GM18861 (cell line): ENCODE measurements at regions not wholly inside any gene's neighbourhood (a gene's known extent, or its start where the extent isn't known, plus 50 kb on each side); places are given as distances from the start of the nearest gene placed in this dataset.

Source experiments
- ATAC-seq: cut with Tn5 transposase; IDR thresholded peaks from one replicate; pipeline ENCODE4 v1.9.1; 2021; ENCODE audit not compliant: unreplicated experiment

DNA sequence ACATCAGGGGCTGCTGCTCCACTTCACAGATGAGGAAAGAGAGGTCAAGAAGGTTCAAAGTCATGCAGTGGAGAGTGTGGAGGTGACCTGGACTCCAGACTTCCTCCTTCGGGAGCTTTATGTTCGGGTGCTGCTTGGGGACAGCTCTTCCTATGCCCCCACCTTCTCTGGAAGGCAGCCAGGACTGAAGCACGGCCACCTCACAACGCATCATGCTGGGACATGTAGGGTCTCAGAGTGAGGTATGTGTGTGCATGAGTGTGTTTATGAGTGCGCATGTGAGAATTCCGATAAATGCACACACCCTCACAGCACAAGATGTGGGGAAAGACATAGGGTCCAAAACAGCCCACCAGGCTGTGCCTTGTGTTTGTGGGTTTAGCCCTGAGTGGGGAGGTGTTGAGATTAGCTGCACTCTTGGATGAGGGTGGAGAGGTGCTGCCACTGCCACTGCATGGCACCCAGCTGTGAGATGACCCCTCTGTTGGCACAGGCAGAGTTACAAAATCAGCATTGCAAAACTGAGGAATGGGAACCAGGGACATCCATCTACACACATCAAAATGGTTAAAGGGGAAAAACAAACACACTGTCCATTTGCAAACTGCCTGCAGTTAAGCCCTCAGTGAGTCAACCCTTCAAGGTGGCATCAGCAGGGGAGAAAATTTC lies 367.4 kb downstream of the SEC14L1 start:
- no peak for ATAC-seq

DNA sequence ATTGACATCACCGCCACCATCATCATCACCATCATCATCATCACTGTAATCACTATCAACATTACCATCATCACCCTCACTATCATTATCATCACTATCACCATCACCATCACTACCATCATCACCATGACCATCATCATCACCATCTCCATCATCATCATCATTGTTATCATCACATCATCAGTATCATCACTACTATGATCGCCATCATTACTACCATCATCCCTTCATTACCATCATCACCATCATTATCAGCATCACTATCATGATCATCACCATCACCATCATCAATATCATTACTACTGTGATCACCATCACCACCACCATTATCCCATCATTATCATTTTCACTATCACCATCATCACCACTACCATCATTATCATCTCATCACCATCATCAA lies 368.3 kb downstream of the SEC14L1 start:
- no peak for ATAC-seq

DNA sequence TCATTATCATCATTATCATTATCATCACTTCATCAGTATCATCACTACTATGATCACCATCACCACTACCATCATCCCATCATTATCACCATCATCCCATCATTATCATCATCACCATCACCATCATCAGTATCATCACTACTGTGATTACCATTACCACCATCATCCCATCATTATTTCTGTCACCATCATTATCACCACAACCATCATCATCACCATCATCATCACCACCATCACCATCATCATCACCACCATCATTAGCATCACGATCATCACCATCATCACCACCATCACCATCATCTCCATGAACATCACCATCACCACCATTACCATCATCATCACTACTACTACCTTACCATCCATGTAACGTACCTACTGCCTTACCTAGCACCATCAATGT lies 368.8 kb downstream of the SEC14L1 start:
- no peak for ATAC-seq

DNA sequence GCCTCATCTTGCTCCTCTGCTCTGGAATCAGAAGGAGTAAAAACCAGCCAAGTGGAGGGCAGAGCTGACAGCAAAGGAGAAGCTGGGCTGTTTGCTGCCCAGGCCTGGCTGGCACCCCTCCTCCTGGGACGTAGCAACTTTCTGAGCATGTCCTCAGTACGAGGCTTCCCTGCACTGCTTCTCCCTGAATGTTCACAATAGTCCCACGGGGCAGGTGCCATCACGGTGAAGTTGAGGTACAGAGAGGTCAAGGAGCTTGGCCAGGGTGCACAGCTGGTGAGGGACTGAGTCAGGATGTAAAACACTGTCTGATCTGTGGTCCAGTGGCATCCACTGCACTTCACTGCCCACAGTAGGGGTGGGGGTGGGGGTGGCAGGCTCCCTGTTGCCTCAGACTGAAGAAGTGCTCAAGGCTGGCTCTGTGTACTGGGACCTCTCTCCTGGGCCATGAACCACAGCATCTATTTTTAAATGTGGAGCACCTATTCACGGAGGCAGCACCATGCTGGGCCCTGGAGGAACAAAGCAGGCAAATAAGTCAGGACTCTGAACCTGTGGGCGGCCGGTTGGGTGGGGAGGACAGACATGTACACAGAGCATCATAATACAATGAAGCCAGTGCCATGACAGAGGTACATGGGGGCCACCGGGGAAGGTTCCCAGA lies 369.5 kb downstream of the SEC14L1 start:
- no peak for ATAC-seq

DNA sequence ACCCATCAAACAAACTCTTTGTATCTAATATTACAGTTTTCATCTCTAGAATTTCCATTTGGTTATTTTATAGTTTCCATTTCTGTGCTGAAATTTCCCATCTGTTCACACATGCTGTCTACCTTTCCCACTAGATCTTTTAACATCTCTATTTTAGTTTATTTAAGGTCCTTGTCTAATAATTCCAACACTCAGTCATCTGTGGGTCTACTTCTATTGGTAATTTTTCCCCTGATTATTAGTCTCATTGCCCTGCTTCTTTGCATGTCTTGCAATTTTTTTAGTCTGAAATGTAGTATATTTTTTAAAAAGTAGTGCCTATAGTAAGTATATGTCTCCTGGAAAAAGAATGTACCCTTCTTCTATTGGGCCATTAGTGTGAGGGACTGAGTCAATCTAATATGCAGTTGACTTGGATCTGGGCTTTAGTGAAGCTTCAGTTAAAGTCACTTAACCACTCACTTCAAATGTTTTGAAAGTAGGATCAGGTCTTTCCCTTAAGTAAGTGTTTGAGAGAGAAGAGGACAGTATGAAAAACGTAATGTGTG lies 370.8 kb downstream of the SEC14L1 start:
- no peak for ATAC-seq

DNA sequence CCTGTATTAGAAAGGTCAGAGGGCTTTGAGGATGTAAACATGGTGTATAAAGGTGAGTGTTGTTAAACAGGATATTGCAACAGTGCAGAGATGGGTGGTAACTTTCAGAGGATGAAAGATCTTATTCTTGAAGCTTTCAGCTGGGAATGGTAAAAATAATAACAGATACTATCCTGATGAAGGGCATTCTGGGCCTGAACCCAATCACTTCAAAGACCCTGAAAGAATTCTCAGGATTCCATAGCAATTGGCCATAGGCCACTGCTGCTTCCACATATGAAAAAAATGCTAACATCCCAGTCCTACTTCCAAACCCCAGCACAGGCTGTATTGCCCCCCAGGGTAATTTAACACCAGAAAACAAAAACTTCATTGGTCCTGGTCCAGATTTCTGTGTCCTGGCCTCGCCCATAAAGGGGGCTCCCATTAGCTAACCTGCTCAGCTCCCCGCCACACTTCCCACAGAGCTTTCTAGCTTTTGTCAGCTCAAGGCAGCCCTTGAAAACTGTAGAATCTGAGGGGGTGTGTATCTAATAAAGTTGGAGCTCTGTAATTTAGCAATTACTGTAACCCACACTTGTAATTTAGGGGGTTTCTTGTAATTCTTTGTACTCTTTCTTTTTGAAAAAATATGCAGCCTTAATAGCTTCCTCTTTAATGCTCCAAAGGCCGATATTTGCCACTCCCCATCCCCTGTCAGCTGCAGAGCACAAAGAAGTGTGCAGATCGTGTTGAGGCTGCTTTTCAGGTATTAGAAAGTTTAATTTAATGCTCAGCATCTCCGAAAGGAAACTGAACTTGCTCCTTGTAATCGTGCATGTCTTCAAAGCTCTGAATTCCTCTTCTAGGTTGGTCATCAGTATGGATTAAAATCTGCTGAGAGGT lies 371.5 kb downstream of the SEC14L1 start:
- no peak for ATAC-seq

DNA sequence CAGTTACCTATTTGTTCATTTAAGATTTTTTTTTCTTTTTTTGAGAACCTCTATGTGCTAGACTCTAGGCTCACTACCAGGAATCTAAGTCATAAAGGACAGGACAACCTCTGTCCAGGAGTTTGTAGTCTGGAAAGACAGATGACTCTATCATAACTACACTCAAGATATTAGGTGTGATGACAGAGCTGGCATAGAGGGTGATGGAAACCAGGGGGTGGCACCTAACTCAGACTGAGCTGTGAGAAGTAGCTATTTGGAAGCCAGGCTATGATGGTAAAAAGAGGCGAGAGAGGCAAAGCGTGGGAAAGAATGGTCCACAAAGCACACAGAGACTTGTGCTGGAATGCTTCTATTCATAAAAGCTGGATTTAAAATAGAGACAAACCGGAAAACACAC lies 372.3 kb downstream of the SEC14L1 start:
- ATAC-seq: no peak

DNA sequence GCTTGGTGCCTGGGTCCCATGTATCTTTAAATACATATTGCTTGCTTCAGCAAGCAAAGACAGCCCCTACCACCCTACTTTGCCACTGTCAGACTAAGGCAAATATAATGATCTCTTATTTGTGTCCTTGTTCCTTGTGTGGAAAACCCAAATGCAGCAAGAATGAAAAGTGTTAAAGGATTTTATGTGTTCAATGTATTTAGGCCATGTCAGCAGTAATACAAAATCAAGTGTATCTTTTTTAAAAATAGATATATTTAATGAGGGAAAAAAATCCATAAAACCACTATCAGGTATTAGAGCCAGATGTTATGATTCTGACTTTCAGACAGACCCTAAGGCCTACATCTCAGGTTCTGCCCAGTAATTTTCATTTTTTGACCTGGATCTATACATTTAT lies 374.5 kb downstream of the SEC14L1 start:
- no peak for ATAC-seq

DNA sequence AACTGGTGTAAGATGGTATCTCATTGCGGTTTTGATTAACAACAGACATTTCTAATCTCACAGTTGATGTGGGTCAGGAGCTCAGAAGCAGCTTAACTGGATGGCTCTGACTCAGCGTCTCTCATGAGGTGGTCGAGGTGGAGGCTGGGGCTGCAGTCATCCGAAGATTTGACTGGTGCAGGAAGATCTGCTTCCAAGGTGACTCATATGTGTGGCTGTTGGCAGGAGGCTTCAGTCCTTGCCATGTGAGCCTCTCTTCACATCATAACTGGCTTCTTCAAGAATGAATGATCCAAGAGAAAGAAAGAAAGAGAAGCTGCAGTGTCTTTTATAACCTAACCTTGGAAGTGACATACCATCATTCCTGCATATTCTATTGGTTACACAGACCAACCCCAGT lies 376.1 kb downstream of the SEC14L1 start:
- ATAC-seq: no peak

DNA sequence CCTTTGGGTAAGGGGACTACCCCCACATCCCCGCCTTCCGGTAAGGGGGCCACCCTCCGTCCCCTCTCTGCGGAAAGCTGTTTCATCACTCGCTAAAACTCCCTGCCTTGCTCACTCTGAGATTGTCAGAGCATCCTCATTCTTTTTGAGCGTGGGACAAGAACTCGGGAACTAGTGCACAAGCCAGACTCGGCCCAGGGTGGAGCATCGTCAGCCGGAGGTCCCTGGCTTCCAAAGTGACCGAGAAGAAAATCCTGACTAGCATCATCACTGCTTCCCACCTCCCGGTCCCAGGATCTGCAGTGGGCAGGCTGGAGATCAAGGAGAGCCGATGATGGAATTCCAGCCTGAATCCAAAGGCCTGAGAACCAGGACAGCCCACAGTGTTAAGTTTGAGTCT lies 380.3 kb downstream of the SEC14L1 start:
- no peak for ATAC-seq

DNA sequence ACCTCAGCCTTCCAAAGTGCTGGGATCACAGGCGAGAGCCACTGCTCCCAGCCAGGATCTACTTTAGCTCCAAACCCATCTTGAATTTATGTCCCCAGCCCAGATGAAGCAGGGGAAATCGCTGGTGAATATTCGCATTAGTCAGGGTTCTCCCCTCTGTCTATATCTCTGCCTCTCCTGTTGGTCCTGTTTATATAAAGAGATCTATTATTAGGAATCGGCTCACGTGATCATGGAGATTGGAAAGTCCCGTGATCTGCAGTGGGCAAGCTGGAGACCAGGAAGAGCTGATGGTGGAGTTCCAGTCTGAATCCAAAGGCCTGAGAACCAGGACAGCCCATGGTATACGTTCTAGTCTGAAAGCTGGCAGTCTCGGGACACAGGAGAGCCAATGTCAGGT lies 382.8 kb downstream of the SEC14L1 start:
- ATAC-seq: no peak

DNA sequence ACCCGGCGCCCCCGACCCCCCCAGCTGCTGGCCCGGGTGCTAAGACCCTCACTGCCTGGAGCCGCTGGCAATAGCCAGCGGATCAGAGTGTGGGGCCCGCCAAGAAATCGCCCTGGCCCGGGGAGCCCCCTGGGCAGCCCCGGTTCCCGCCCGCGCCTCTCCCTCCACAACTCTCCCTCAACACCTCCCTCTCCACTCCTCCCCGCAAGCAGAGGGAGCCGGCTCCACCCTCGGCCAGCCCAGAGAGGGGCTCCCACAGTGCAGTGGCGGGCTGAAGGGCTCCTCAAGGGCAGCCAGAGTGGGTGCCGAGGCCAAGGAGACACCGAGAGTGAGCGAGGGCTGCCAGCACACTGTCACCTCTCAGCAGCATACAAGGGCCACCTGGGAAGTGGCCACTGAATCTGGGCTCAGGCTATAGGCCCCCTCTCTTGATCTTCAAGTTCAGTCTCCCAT lies 385.5 kb downstream of the SEC14L1 start:
- no peak for ATAC-seq

DNA sequence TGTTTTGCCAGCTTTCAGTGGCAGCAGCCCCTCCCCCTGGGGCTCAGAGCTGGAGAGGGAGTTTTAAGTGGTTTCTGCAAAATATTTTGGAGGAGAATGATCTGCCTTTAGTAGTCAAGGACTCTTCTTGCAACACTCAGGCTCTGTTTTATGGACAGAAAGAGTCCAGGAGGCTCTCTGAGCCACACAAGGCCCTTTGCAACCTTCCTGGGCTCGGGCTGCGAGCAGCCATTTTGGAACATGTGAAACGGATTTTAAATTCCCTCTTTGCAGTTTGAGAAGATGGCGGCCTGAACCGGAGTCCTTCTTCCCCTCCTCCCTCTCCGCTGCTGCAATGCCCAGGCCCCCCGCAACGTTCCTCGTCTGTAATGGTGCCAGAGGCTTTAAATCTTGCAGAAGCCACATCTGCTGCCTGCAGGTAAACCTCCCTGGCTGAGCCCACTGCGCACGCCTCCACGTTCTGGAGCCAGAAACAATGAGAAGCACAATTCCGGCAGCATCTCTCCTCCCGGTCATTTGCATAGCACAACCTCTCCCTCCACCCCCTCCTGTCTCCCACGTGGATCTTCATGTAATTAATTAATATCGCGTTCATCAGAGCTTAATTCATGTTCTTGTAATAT lies 386.1 kb downstream of the SEC14L1 start:
- no peak for ATAC-seq

DNA sequence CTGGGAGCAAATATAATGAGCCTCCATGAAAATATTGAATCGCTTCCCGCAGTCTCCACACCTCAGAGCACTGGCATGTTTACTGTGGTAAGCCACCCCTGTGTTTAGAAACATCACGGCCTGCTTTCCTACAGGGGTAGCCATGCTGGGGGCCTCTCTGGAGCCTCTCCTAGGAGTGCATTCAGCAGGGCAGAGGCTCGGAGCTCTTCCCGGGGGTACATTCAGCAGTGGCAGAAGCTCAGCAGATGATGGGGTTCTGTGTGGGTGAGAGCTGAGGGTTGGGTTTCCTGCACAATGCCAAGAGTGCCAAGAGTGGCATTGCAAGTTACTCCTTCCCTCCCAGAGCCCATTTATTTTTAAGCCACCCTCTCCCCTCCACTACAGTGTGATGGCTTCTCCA lies 386.6 kb downstream of the SEC14L1 start:
- ATAC-seq: no peak

DNA sequence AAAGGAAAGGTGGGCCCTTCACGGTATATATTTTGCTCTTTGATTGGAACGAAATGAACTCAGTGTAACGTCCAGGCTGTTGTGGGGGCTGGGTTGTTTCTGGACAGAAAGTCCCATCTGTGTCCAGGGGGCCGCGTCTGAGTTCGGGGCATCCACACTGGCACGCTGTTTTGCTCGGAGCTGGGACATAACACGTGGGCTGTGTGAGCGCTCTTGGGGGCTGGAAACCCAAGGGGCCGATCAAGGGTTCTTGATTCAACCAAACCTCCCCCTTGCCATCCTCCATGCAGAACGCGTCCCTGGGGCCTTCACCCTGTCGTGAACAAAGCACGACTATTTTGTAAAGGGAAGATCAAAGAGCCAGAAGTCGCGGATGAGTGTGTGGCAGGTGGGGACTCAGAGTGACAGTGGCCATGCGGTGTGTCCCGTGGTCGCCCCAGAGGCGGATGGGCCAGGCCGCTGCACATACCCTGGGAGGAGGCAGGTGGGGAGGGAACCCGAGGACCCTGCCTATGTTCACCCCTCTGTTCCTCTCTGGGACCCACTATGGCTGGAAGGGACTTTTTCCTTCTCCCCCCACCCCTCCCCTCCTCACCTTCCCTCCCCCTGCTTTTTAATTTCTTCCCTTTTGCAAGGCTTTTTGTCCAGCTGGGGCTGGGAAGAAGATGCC lies 387.2 kb downstream of the SEC14L1 start:
- no peak for ATAC-seq

DNA sequence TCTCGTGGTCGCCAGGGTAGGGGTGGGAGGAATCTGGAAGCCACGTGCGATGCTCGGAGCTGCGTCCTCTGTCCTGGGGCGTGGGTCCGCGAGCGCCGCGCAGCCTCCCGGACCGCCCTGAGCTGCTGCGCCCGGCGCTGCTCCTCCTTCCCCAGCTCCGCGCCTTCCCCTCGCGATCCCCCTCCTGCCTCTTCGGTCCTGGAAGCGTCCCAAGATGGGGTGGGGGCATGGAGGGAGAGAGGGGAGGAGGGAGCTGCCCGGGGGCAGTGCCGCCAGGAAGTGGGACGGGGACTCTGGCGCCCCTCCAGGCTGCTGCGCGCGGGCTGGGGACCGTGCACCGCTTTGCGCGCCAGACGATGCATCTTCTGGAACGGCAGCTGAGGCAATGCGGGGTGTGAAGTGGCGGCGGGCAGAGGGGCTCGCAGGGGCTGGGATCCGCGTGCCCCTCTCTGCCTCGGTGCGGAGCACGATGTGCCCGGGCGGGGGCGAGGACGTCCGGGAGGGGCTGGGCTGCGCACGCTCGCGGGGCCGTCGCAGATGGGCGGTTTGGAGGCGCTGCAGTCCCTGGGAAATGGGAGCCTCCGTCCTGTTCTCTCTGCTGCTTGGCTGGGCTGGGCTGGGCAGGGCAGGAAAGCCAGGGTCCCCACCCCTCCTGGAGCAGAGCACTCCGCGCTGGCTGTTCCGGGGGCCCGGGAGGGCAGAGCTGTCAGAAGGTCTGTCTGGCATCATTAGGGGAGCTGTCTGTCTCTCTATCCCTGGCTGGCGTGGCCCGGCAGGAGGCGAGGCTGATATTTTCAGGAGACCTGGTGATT lies 388.0 kb downstream of the SEC14L1 start:
- no peak for ATAC-seq

DNA sequence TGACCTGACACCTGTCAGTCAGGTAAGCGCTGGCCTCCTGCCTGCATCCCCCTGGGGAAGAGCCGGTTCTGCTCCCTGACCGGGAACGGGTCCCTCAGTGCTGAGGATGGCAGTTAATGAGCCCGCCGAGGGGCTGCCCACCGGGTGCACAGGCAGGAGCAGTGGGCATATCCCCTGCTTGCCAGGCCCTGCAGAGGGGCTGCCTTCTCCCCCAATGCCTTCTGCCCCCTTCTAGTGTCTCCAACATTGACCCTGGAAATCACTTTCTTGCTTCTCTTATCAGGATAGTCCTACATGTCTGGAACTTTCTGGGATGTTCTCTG lies 388.5 kb downstream of the SEC14L1 start:
- no peak for ATAC-seq

DNA sequence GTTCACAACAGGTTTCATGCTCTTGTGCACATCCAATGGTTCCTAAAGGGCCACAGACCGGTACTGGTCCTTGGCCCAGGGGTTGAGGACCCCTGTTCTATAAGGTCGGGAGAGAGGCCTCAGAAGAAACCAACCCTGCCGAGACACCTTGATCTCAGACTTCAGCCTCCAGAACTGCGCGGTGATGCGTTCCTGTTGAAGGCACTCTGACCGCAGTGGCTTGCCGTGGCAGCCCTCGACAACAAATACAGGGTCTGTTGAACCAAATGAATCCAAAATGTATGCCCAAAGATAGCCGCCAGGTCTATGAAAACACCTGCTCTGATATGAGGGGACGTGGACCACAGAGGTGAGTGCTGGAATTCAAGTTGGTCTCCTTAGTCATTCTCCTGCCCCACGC lies 389.8 kb downstream of the SEC14L1 start:
- ATAC-seq: no peak

DNA sequence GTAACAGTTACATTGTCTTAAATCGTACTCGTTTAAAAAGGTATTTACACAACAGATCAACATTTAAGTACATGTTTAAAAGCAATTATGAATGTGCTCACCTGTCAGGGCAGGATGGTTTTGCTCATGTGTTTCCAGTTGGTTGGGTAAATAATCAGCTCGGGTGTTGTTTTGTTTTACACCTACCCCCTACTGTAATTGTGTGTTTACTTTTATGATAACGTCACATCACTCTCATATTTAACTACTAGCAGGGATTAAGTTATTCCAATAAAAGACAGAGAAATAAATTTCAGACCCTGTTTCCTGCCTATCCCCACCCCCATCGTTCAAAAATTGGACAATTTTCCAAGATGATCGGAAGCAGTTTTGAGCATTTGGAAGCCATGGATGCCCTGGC lies 390.2 kb downstream of the SEC14L1 start:
- ATAC-seq: no peak

DNA sequence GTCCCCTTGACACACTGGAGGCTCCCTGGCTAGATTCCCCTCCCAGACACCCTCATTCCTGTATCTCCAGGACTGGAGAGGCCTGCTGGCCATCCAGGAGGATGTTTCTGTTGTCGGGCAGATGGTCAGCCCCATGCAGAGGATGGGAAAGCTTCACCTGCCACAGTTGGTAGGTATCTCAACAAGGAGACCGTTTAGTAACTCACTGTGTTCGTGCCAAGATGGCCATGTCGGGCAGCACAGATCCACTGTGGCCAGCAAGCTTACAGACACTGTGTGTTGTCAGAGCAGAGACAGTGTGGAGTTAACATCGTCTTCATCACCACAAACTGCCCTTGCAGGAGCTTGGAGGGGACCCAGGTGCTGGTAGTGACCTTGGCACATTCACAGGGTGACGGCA lies 390.9 kb downstream of the SEC14L1 start:
- no peak for ATAC-seq
